Sigmoid colon (tissue), 6 donors: ENCODE measurements at regions not wholly inside any gene's neighbourhood (a gene's known extent, or its start where the extent isn't known, plus 50 kb on each side); places are given as distances from the start of the nearest gene placed in this dataset.
"Not testable (repeated sequence)": the region's sequence is repeated elsewhere in the genome, so short reads cannot be mapped to it uniquely, and the experiment has no call there.

ENCODE experiments used
- DNase-seq: peaks from one replicate; pipeline ENCODE4 v3.0.0-alpha.2; 2019
- H3K27ac ChIP-seq, 4 donors: fragments of 200-600 bp; sonication (generic); one replicate each; pipeline ENCODE4 v1.5.1; 2016 to 2019; ENCODE audit warnings: mild to moderate bottlenecking in 1 of 4
- H3K27me3 ChIP-seq, 3 donors: fragments of 200-600 bp; sonication (generic); one replicate each; pipeline ENCODE4 v1.5.1; 2019; ENCODE audit warnings: mild to moderate bottlenecking in 1 of 3
- H3K36me3 ChIP-seq, 4 donors: fragments of 200-600 bp; sonication (generic); one replicate each; pipeline ENCODE4 v1.5.1; 2016 to 2019
- H3K4me1 ChIP-seq, 4 donors: fragments of 200-600 bp; sonication (generic); one replicate each; pipeline ENCODE4 v1.5.1; 2017 to 2019
- H3K4me3 ChIP-seq, 4 donors: fragments of 200-600 bp; sonication (generic); one replicate each; pipeline ENCODE4 v1.5.1; 2017 to 2019; ENCODE audit warnings: mild to moderate bottlenecking in 2 of 4, moderate library complexity in 1 of 4
- H3K9me3 ChIP-seq, 4 donors: fragments of 200-600 bp in 3 of 4; sonication (generic) in 3 of 4; one replicate each; pipeline versions ENCODE4 v1.5.1 to v1.6.1; 2013 to 2019
- CTCF ChIP-seq, 4 experiments: fragments of 450-650 bp in 3 of 4; fragments of 200-600 bp in 1 of 4; IDR thresholded peaks; one replicate each; pipeline ENCODE4 v1.5.1; 2016 to 2019; ENCODE audit warnings: antibody characterized with exemption in 4 of 4, mild to moderate bottlenecking in 3 of 4, moderate library complexity in 2 of 4
- EP300 ChIP-seq, 4 donors: sonication (generic); formaldehyde crosslinking; IDR thresholded peaks; one replicate each; pipeline ENCODE4 v1.6.1; 2017; ENCODE audit warnings: antibody characterized with exemption in 4 of 4
- POLR2A ChIP-seq, 2 donors: fragments of 450-650 bp; IDR thresholded peaks; one replicate each; pipeline ENCODE4 v1.6.1; 2016; ENCODE audit warnings: antibody characterized with exemption in 2 of 2, mild to moderate bottlenecking in 2 of 2, moderate library complexity in 2 of 2
- POLR2AphosphoS5 ChIP-seq, 4 donors: sonication (generic); formaldehyde crosslinking; IDR thresholded peaks; one replicate each; pipeline ENCODE4 v1.6.1; 2017; ENCODE audit warnings: antibody characterized with exemption in 4 of 4
- WGBS, 2 donors: extraction: QIAGEN DNeasy Blood & Tissue Kit; methylation state at CpG; one replicate each; pipeline ENCODE4 v1.1.7; 2013; 5-methylcytosine and 5-hydroxymethylcytosine counted together
- intact Hi-C: fragments of 100-400 bp; cut with DNase I; formaldehyde crosslinking; loops from one replicate; pipeline ENCODE4 v1.15.1; 2023
- donor health status: healthy with polysubstance abuse.
- donor health status: healthy.

GRCh38 chr2:149763358-149763757 is 175.8 kb upstream of the MMADHC start:
- 82 to 95% methylated on average over 6 of the region's 6 CpGs for WGBS, 2 donors
- no peaks in the 10 kb centered on the region for H3K36me3 ChIP-seq
- H3K27me3 ChIP-seq = no peaks in the 10 kb centered on the region
- no peak for TF ChIP-seq CTCF (IDR thresholded peaks at IDR 0.05)
- no peak for TF ChIP-seq POLR2AphosphoS5 (IDR thresholded peaks at IDR 0.05)
- no peak for TF ChIP-seq EP300 (IDR thresholded peaks at IDR 0.05)
- intact Hi-C loops = no loop called here
- no peaks in the 10 kb centered on the region for H3K9me3 ChIP-seq
- DNase-seq = no peak
- H3K27ac ChIP-seq = no peak overlapping the region
- no peak overlapping the region for H3K4me3 ChIP-seq
- H3K4me1 ChIP-seq = peaks cover 0 to 17% (median 12%) of the 10 kb centered on the region in 4 donors

GRCh38 chr2:149761611-149762010 is 174.0 kb upstream of the MMADHC start:
- intact Hi-C loops = no loop called here
- H3K36me3 ChIP-seq = no peaks in the 10 kb centered on the region
- DNase-seq = no peak
- H3K27ac ChIP-seq = no peak overlapping the region
- no peaks in the 10 kb centered on the region for H3K27me3 ChIP-seq
- 57 to 85% methylated on average over 2 of the region's 2 CpGs for WGBS, 2 donors
- H3K4me3 ChIP-seq = no peak overlapping the region
- no peak for TF ChIP-seq POLR2A (IDR thresholded peaks at IDR 0.05)
- H3K4me1 ChIP-seq = no peaks in the 10 kb centered on the region
- no peaks in the 10 kb centered on the region for H3K9me3 ChIP-seq

- WGBS, 2 donors = 93 to 95% methylated on average over 2 of the region's 2 CpGs
- H3K27ac ChIP-seq, DNase-seq: not testable (repeated sequence)
Observed at GRCh38 chr2:149759382-149759781, 171.8 kb upstream of the MMADHC start.

GRCh38 chr2:149754722-149755121 is 167.1 kb upstream of the MMADHC start:
- DNase-seq, H3K36me3 ChIP-seq, H3K27ac ChIP-seq, H3K4me3 ChIP-seq, H3K9me3 ChIP-seq, intact Hi-C loops, H3K27me3 ChIP-seq, H3K4me1 ChIP-seq: not testable (repeated sequence)
- 96 to 98% methylated on average over 1 of the region's 1 CpG for WGBS, 2 donors

More at GRCh38 chr2:149759382-149759781, 171.8 kb upstream of the MMADHC start:
- intact Hi-C loops, H3K4me3 ChIP-seq, H3K4me1 ChIP-seq, H3K36me3 ChIP-seq, H3K9me3 ChIP-seq, H3K27me3 ChIP-seq: not testable (repeated sequence)

GRCh38 chr2:149747456-149747855 is 159.9 kb upstream of the MMADHC start:
- H3K9me3 ChIP-seq = no peaks in the 10 kb centered on the region
- H3K4me3 ChIP-seq = no peak overlapping the region
- intact Hi-C loops = no loop called here
- TF ChIP-seq POLR2AphosphoS5 (IDR thresholded peaks at IDR 0.05) (no peak), CTCF (IDR thresholded peaks at IDR 0.05) (no peak), POLR2A (IDR thresholded peaks at IDR 0.05) (no peak), EP300 (IDR thresholded peaks at IDR 0.05) (no peak)
- no peaks in the 10 kb centered on the region for H3K27me3 ChIP-seq
- H3K36me3 ChIP-seq = no peaks in the 10 kb centered on the region
- peaks cover 0 to 11% (median 5%) of the 10 kb centered on the region in 4 donors for H3K4me1 ChIP-seq
- WGBS, 2 donors = 65 to 80% methylated on average over 1 of the region's 1 CpG
- H3K27ac ChIP-seq = no peak overlapping the region
- no peak for DNase-seq

- H3K9me3 ChIP-seq = no peaks in the 10 kb centered on the region
- DNase-seq = no peak
- no peaks in the 10 kb centered on the region for H3K36me3 ChIP-seq
- no peak overlapping the region for H3K4me3 ChIP-seq
- no peaks in the 10 kb centered on the region for H3K27me3 ChIP-seq
- TF ChIP-seq CTCF (IDR thresholded peaks at IDR 0.05) (no peak), POLR2AphosphoS5 (IDR thresholded peaks at IDR 0.05) (no peak)
- H3K4me1 ChIP-seq = peaks cover 0 to 11% (median 5%) of the 10 kb centered on the region in 4 donors
- no peak overlapping the region for H3K27ac ChIP-seq
- intact Hi-C loops = no loop called here
- WGBS, 2 donors = 53 to 66% methylated on average over 9 of the region's 9 CpGs
Observed at GRCh38 chr2:149745396-149746230, 158.0 kb upstream of the MMADHC start.
